ENCODE measurements at regions not wholly inside any gene's neighbourhood (a gene's known extent, or its start where the extent isn't known, plus 50 kb on each side); places are given as distances from the start of the nearest gene placed in this dataset.

DNA sequence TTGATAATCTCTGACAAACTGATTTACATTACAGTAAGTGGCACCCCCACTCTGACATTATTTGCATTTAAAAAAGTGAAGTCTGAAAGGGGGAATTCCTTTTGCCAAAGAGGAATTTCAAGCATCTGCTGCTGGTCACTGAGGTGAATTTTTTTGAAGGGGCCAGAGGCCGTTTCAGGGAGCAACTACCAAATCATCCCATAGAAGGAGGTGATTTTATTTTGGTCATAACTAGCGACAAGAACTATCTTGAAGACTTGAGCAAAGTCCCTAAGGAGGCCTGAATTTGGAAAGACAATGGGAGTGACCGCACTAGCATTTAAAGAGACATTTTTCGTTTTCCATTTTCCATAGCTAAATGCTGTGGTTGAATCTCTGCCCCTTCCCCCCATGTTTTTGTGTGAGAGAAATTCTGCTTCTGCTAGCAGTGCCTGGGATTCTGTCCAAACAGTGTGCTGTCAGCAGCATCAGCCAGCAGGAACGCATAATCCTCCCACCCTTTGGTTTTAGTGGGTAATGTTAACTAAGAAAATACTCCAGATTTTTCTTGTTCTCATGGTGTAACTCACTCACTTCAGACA is 110.1 kb upstream of the MED14 start:
- Histone ChIP-seq H3K14ac (ENCODE audit: insufficient read length) (no peak overlapping the region), H2AFZ (ENCODE audit: low read length) (no peak overlapping the region), H4K20me1 (replicated peaks in 1 of 2; ENCODE audit: control insufficient read depth in 1 of 2, insufficient read depth in 2 of 2, low read length in 2 of 2) (no peaks in the 10 kb centered on the region), H2BK15ac (ENCODE audit: low read length) (no peak overlapping the region), H3K56ac (replicated peaks; ENCODE audit: insufficient read length, low read depth, low read length) (peak overlapping the region; percentile 87), H3K36me3 (ENCODE audit: control insufficient read depth in 2 of 4, insufficient read depth in 4 of 4, low read length in 3 of 4) (peaks cover 2 to 9% (median 3%) of the 10 kb centered on the region in 4 experiments; a peak in 4 of 8 replicates), H3K18ac (ENCODE audit: extremely low read depth, low read length) (peak overlapping the region; percentile 24; the same call in 1 of the 2 replicates), H3K4me3 (ENCODE audit: extremely low read depth in 1 of 4, insufficient read depth in 2 of 4, low read depth in 3 of 4, low read length in 4 of 4) (peak overlapping the region in 2 of 4 experiments; percentile 5 to 35; a peak in 3 of 8 replicates), H3K9ac (replicated peaks in 1 of 4; ENCODE audit: extremely low read depth in 1 of 4, low read depth in 3 of 4, low read length in 3 of 4) (peak overlapping the region in 1 of 4 experiments; percentile 58; a peak in 3 of 7 replicates), H2BK20ac (ENCODE audit: low read length) (peak overlapping the region; percentile 72; the same call in 1 of the 2 replicates), H3K23ac (ENCODE audit: insufficient read length) (no peak overlapping the region), H4K91ac (replicated peaks; ENCODE audit: insufficient read length, low read length) (peak overlapping the region; percentile 93), H3K27ac (ENCODE audit: low read depth, low read length) (peak overlapping the region; percentile 93), H3K4me2 (ENCODE audit: insufficient read depth in 1 of 2, low read depth in 2 of 2, low read length in 2 of 2) (peak overlapping the region; percentile 58 to 62), H3K4me1 (replicated peaks in 1 of 4; ENCODE audit: control insufficient read depth in 3 of 4, insufficient read depth in 4 of 4, low read length in 3 of 4) (peaks cover 0 to 16% (median 10%) of the 10 kb centered on the region in 4 experiments; a peak in 4 of 7 replicates), H3K4ac (replicated peaks; ENCODE audit: insufficient read length, low read depth, low read length) (peak overlapping the region; percentile 13), H3K9me3 (ENCODE audit: insufficient read depth in 2 of 2, low read depth in 1 of 2, low read length in 1 of 2) (peaks cover 20 to 27% of the 10 kb centered on the region in 2 experiments), H4K8ac (ENCODE audit: extremely low read depth, insufficient read depth, low read length) (no peak overlapping the region), H3K79me1 (ENCODE audit: low read depth, low read length) (no peaks in the 10 kb centered on the region), H2AK5ac (ENCODE audit: low read depth, low read length) (peak overlapping the region; percentile 86; the same call in 1 of the 2 replicates), H3K79me2 (ENCODE audit: control insufficient read depth in 1 of 2, insufficient read depth in 2 of 2, low read length in 2 of 2) (no peaks in the 10 kb centered on the region), H2BK12ac (ENCODE audit: low read depth, low read length) (peak overlapping the region; percentile 90; the same call in 1 of the 2 replicates), H3K23me2 (ENCODE audit: low read depth, low read length) (no peaks in the 10 kb centered on the region), H3K27me3 (replicated peaks in 1 of 4; ENCODE audit: control insufficient read depth in 3 of 4, extremely low read depth in 1 of 4, insufficient read depth in 3 of 4, low read length in 3 of 4) (no peaks in the 10 kb centered on the region), H2BK120ac (replicated peaks; ENCODE audit: low read depth, low read length) (peak overlapping the region; percentile 99), H4K5ac (ENCODE audit: insufficient read length, low read depth, low read length) (peak overlapping the region; percentile 80), H2BK5ac (ENCODE audit: low read depth, low read length) (peak overlapping the region; percentile 99)
- DNase-seq (ENCODE audit: low read depth in 1 of 2, low spot score in 2 of 2) (peak in 1 of 2 experiments; percentile 34), FAIRE-seq (peak; percentile 90)
- POLR2A ChIA-PET (ENCODE audit: partially characterized antibody), result interaction anchor here (0.6 to 1.0 kb wide), 3 partner anchors 15 to 181 kb away, joined by 3 read pairs; no protein-coding TSS in a partner anchor
- 0% methylated on average over 5 of the region's 5 CpGs; no CpG with 5 or more reads in 1 of the 2 experiments for WGBS, 2 experiments (ENCODE audit: extremely low coverage in 1 of 2, insufficient coverage in 1 of 2, insufficient read length in 1 of 2, insufficient replicate concordance in 2 of 2, low coverage in 1 of 2, low lambda C conversion rate in 2 of 2, missing lambda C conversion rate in 1 of 2)
- CTCF ChIA-PET (ENCODE audit: partially characterized antibody), result no interaction called here
- TF ChIP-seq JUN (IDR thresholded peaks at IDR 0.05; ENCODE audit: low read depth, low read length) (no peak), POU5F1 (IDR thresholded peaks at IDR 0.05; ENCODE audit: low read depth, low read length) (no peak), ASH2L (IDR thresholded peaks at IDR 0.05; ENCODE audit: low read length) (peak; percentile 62)
- TF ChIP-seq, protein P1, sequence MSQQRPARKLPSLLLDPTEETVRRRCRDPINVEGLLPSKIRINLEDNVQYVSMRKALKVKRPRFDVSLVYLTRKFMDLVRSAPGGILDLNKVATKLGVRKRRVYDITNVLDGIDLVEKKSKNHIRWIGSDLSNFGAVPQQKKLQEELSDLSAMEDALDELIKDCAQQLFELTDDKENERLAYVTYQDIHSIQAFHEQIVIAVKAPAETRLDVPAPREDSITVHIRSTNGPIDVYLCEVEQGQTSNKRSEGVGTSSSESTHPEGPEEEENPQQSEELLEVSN (IDR thresholded peaks at IDR 0.05), result no peak

All from H1 (cell line).